Lower leg skin (tissue), 4 donors: ENCODE measurements at regions not wholly inside any gene's neighbourhood (a gene's known extent, or its start where the extent isn't known, plus 50 kb on each side); places are given as distances from the start of the nearest gene placed in this dataset.

Experiments
- DNase-seq, 2 donors: peaks; one replicate each; pipeline ENCODE4 v3.0.0-alpha.2; 2019; ENCODE audit warnings: low spot score in 2 of 2
- H3K4me3 ChIP-seq: fragments of 200-600 bp; sonication (generic); 2 replicates; pipeline ENCODE4 v1.5.1; 2017; ENCODE audit warnings: mild to moderate bottlenecking, low read depth; ENCODE audit not compliant: poor library complexity, severe bottlenecking
- POLR2A ChIP-seq, 2 donors: fragments of 450-650 bp; IDR thresholded peaks; one replicate each; pipeline ENCODE4 v1.6.1; 2016 to 2017; ENCODE audit warnings: antibody characterized with exemption in 2 of 2, mild to moderate bottlenecking in 1 of 2, moderate library complexity in 1 of 2
- WGBS, 2 donors: methylation state at CpG; one replicate each; pipeline ENCODE4 v1.1.5; 2018; 5-methylcytosine and 5-hydroxymethylcytosine counted together
- intact Hi-C: fragments of 100-400 bp; cut with DNase I; formaldehyde crosslinking; loops from one replicate; pipeline ENCODE4 v1.15.0; 2023; ENCODE audit warnings: low total_unique reads
- TF ChIP-seq, protein P1 (sequence below), 3 donors: fragments of 450-650 bp; IDR thresholded peaks; one replicate each; pipeline ENCODE4 v1.5.1; 2016; ENCODE audit warnings: antibody characterized with exemption in 3 of 3, mild to moderate bottlenecking in 3 of 3, moderate library complexity in 2 of 3

DNA sequence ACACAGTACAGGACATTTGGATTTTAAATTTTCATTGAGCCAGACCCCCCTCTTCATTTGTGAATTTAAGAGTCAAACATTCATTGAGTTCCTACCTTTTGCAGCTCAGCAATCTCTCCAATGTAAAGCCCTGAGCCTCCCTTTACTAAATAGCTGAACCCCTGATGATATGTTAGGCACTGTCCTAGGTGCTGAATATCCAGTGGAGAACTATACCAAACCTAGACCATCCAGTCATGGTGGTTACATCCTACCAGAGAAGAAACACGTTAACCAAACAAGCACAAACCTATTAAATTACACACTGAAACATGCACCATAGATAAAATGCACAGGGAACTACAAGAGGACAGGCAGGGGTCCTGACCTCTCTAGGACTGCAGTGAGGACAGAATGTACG lies 1585.3 kb upstream of the TMEM132C start:
- DNase-seq: no peak
- no peak overlapping the region for H3K4me3 ChIP-seq
- WGBS, 2 donors: 50 to 75% methylated on average over 2 of the region's 2 CpGs
- TF ChIP-seq POLR2A (IDR thresholded peaks at IDR 0.05): no peak
- TF ChIP-seq, protein P1, sequence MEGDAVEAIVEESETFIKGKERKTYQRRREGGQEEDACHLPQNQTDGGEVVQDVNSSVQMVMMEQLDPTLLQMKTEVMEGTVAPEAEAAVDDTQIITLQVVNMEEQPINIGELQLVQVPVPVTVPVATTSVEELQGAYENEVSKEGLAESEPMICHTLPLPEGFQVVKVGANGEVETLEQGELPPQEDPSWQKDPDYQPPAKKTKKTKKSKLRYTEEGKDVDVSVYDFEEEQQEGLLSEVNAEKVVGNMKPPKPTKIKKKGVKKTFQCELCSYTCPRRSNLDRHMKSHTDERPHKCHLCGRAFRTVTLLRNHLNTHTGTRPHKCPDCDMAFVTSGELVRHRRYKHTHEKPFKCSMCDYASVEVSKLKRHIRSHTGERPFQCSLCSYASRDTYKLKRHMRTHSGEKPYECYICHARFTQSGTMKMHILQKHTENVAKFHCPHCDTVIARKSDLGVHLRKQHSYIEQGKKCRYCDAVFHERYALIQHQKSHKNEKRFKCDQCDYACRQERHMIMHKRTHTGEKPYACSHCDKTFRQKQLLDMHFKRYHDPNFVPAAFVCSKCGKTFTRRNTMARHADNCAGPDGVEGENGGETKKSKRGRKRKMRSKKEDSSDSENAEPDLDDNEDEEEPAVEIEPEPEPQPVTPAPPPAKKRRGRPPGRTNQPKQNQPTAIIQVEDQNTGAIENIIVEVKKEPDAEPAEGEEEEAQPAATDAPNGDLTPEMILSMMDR (IDR thresholded peaks at IDR 0.05): no peak
- intact Hi-C loops: no loop called here

DNA sequence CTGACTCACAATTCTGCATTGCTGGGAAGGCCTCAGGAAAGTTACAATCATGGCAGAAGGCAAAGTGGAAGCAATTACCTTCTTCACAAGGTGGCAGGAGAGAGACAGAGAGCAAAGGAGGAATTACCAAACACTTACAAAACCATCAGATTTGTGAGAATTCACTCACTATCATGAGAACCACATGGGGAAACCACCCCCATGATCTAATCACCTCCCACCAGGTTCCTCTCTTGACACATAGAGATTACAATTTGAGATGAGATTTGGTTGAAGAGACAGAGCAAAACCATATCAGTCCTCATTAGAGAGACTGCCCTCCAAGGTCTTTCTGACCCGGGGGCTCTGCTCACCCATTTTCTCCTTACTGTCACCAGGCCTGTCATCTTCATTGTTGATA lies 1582.3 kb upstream of the TMEM132C start:
- intact Hi-C loops: no loop called here
- DNase-seq: no peak
- 84 to 94% methylated on average over 1 of the region's 1 CpG for WGBS, 2 donors
- TF ChIP-seq, protein P1 (IDR thresholded peaks at IDR 0.05): no peak
- no peak for TF ChIP-seq POLR2A (IDR thresholded peaks at IDR 0.05)
- no peak overlapping the region for H3K4me3 ChIP-seq

DNA sequence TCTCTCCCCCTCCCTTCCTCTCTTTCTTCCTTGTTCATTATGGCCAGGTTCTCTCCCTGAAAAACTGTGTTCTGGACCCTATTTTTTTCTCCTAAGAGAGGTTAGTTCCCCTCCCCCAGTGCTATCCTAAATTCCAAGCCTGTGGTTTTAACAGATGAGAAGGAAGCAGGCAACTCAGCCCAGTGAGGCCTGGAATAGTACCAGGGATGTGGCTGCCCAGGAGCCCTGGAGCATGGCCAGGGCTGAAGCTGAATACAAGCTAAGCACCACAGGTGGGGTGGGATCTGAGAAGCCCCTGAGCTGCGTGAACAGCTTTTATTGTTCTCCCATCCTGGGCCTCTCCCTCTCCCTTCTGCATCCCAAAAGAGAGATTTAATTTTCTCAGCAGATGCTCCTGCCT lies 1581.3 kb upstream of the TMEM132C start:
- TF ChIP-seq POLR2A (IDR thresholded peaks at IDR 0.05): no peak
- TF ChIP-seq, protein P1 (IDR thresholded peaks at IDR 0.05): no peak
- DNase-seq: no peak
- intact Hi-C loops: no loop called here
- 47 to 58% methylated on average over 1 of the region's 1 CpG for WGBS, 2 donors
- no peak overlapping the region for H3K4me3 ChIP-seq

DNA sequence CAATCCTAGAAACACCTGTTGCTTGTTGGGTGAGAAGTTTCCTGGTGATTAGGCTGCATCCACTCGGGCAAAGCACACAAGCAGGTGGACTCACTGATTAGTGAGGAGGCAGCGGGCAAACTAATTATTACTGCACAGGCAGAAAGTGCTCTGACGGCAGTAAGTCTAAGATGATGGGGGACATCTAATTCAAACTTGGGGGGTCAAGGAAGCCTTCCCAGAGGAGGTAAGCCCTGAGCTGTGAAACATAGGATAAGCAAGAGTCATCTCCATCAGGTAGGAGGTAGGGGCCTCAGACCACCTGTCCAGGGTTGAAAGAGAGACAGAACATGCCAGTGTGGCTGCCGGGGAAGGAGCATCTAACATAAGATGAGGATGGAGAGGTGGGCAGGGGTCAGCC lies 1578.4 kb upstream of the TMEM132C start:
- intact Hi-C loops: no loop called here
- no peak for TF ChIP-seq POLR2A (IDR thresholded peaks at IDR 0.05)
- TF ChIP-seq, protein P1 (IDR thresholded peaks at IDR 0.05): no peak
- WGBS, 2 donors: 91 to 92% methylated on average over 4 of the region's 4 CpGs
- no peak for DNase-seq
- H3K4me3 ChIP-seq: no peak overlapping the region

DNA sequence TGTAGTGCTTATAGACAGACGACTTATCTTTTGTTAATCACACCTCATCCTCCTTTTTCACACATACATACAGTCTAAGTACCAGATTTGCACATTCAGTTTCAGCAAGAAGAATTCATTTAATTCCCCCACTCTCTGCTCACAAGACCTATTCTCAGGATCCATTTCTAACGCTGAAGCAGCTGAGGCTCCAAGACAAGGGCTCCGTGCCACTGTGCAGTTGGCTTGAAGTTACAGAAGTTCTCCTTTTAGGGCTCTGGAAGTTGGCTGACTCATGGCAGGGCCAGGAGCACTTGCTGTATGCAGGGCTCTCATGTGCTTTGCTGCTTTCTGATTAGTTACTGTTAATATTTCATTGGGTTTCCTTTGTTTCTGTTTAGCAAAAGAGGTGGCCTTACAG lies 1566.9 kb upstream of the TMEM132C start:
- WGBS, 2 donors: 89 to 97% methylated on average over 3 of the region's 3 CpGs
- DNase-seq: no peak
- H3K4me3 ChIP-seq: no peak overlapping the region
- intact Hi-C loops: no loop called here
- TF ChIP-seq POLR2A (IDR thresholded peaks at IDR 0.05): no peak
- TF ChIP-seq, protein P1 (IDR thresholded peaks at IDR 0.05): no peak

DNA sequence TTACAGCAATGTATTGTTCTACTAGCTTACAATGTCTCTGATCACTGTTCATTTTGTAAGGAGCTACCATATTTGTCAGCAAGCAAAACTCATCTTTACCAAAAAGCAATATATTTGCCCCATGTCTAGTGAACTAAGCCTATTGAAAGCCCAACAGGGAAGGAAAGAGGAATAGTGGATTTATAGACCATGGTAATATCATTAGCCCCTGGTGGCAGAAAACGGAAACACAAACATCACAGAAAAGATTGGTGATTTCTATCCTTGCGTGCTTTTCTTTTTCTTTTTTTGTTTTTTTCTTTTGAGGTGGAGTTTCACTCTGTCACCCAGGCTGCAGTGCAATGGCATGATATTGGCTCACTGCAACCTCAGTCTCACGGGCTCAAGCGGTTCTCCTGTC lies 1562.4 kb upstream of the TMEM132C start:
- intact Hi-C loops: no loop called here
- WGBS, 2 donors: 74 to 84% methylated on average over 4 of the region's 4 CpGs
- H3K4me3 ChIP-seq: no peak overlapping the region
- no peak for DNase-seq
- TF ChIP-seq, protein P1 (IDR thresholded peaks at IDR 0.05): no peak
- TF ChIP-seq POLR2A (IDR thresholded peaks at IDR 0.05): no peak
